ENCODE measurements at regions not wholly inside any gene's neighbourhood (a gene's known extent, or its start where the extent isn't known, plus 50 kb on each side); places are given as distances from the start of the nearest gene placed in this dataset.

GRCh38 chr4:188867796-188868195, 728.6 kb downstream of the TRIML1 start:
- TF ChIP-seq CTCF (IDR thresholded peaks at IDR 0.05; ENCODE audit: low read length) (no peak), EZH2phosphoT487 (IDR thresholded peaks at IDR 0.05; ENCODE audit: low read length) (no peak)
